HL-60 (cell line): ENCODE measurements at regions not wholly inside any gene's neighbourhood (a gene's known extent, or its start where the extent isn't known, plus 50 kb on each side); places are given as distances from the start of the nearest gene placed in this dataset.

Source experiments
- DNase-seq, 2 experiments: peaks; one replicate each; pipeline ENCODE4 v3.0.0-alpha.2; 2010 to 2020; ENCODE audit warnings: low read depth in 1 of 2, low spot score in 1 of 2
- H3K27ac ChIP-seq: fragments of 250-450 bp; sonication (Bioruptor Pico); replicated peaks from 2 replicates; pipeline ENCODE4 v1.5.1; 2020; ENCODE audit warnings: mild to moderate bottlenecking, moderate library complexity
- H3K27me3 ChIP-seq: fragments of 250-450 bp; sonication (Bioruptor Pico); 2 replicates; pipeline ENCODE4 v1.5.1; 2021; ENCODE audit warnings: mild to moderate bottlenecking, moderate library complexity; ENCODE audit not compliant: insufficient read depth, poor library complexity, severe bottlenecking
- H3K4me3 ChIP-seq: replicated peaks from 2 replicates; pipeline ENCODE4 v1.5.1; 2011; ENCODE audit warnings: mild to moderate bottlenecking, control low read depth, low read length; ENCODE audit not compliant: insufficient read depth
- GABPA ChIP-seq: IDR thresholded peaks from 2 replicates; pipeline ENCODE4 v1.6.1; 2012; ENCODE audit warnings: low read depth
- POLR2AphosphoS5 ChIP-seq: IDR thresholded peaks from 2 replicates; pipeline ENCODE4 v1.6.1; 2012; ENCODE audit warnings: low read depth
- SPI1 ChIP-seq: IDR thresholded peaks from 2 replicates; pipeline ENCODE4 v1.6.1; 2012; ENCODE audit warnings: low read depth, mild to moderate bottlenecking, borderline replicate concordance
- TF ChIP-seq, protein P1 (sequence below): IDR thresholded peaks from 2 replicates; pipeline ENCODE4 v1.6.1; 2012; ENCODE audit warnings: low read depth; ENCODE audit not compliant: insufficient replicate concordance
- TF ChIP-seq, protein P2 (sequence below): IDR thresholded peaks from one replicate; pipeline ENCODE4 v1.5.1; 2011; ENCODE audit warnings: low read length, control low read depth, inconsistent platforms; ENCODE audit not compliant: insufficient read depth

DNA sequence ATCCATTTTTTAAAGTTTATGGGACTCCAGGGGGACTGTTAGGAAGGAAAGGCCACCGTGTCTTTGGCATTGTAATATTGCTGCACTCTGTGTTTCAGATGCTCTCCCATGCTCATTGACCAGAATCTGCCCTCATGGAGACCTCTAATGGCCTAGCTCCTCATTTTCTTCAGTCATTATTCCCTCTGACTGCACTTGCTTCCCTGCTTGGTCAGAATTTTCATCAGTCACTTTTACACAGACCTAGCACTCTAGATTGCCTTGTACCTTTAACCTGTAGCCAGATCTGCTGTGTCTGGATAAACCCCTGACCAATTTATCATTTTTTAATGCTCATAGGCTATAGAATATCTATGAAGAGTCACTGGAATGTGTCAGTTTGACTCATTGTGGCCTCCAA is 155.5 kb upstream of the NUDT12 start:
- Histone ChIP-seq H3K27ac (no peak overlapping the region), H3K4me3 (no peak overlapping the region), H3K27me3 (no peaks in the 10 kb centered on the region)
- no peak for TF ChIP-seq SPI1
- TF ChIP-seq, protein P1, sequence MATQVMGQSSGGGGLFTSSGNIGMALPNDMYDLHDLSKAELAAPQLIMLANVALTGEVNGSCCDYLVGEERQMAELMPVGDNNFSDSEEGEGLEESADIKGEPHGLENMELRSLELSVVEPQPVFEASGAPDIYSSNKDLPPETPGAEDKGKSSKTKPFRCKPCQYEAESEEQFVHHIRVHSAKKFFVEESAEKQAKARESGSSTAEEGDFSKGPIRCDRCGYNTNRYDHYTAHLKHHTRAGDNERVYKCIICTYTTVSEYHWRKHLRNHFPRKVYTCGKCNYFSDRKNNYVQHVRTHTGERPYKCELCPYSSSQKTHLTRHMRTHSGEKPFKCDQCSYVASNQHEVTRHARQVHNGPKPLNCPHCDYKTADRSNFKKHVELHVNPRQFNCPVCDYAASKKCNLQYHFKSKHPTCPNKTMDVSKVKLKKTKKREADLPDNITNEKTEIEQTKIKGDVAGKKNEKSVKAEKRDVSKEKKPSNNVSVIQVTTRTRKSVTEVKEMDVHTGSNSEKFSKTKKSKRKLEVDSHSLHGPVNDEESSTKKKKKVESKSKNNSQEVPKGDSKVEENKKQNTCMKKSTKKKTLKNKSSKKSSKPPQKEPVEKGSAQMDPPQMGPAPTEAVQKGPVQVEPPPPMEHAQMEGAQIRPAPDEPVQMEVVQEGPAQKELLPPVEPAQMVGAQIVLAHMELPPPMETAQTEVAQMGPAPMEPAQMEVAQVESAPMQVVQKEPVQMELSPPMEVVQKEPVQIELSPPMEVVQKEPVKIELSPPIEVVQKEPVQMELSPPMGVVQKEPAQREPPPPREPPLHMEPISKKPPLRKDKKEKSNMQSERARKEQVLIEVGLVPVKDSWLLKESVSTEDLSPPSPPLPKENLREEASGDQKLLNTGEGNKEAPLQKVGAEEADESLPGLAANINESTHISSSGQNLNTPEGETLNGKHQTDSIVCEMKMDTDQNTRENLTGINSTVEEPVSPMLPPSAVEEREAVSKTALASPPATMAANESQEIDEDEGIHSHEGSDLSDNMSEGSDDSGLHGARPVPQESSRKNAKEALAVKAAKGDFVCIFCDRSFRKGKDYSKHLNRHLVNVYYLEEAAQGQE: no peak
- no peak for TF ChIP-seq GABPA
- TF ChIP-seq, protein P2, sequence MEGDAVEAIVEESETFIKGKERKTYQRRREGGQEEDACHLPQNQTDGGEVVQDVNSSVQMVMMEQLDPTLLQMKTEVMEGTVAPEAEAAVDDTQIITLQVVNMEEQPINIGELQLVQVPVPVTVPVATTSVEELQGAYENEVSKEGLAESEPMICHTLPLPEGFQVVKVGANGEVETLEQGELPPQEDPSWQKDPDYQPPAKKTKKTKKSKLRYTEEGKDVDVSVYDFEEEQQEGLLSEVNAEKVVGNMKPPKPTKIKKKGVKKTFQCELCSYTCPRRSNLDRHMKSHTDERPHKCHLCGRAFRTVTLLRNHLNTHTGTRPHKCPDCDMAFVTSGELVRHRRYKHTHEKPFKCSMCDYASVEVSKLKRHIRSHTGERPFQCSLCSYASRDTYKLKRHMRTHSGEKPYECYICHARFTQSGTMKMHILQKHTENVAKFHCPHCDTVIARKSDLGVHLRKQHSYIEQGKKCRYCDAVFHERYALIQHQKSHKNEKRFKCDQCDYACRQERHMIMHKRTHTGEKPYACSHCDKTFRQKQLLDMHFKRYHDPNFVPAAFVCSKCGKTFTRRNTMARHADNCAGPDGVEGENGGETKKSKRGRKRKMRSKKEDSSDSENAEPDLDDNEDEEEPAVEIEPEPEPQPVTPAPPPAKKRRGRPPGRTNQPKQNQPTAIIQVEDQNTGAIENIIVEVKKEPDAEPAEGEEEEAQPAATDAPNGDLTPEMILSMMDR: no peak
- no peak for DNase-seq

DNA sequence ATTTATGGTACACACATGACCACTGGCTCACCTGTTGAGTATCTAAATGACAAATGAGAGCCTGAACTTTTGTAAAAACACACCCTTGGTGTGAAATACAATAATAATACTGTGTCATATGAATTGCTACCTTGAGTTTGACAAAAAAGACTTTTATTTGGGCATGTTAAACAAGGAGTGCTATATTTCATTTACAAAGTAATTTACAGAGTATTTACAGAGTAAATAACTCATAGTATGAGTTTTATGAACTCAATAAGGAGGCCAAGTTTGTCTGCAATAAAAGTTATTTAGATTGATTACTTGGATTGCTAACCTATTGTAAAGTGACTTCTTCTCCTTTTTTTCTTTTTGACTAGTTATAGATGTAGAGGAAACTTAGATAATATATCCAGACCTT is 146.0 kb upstream of the NUDT12 start:
- no peak overlapping the region for H3K27ac ChIP-seq
- no peak for DNase-seq

DNA sequence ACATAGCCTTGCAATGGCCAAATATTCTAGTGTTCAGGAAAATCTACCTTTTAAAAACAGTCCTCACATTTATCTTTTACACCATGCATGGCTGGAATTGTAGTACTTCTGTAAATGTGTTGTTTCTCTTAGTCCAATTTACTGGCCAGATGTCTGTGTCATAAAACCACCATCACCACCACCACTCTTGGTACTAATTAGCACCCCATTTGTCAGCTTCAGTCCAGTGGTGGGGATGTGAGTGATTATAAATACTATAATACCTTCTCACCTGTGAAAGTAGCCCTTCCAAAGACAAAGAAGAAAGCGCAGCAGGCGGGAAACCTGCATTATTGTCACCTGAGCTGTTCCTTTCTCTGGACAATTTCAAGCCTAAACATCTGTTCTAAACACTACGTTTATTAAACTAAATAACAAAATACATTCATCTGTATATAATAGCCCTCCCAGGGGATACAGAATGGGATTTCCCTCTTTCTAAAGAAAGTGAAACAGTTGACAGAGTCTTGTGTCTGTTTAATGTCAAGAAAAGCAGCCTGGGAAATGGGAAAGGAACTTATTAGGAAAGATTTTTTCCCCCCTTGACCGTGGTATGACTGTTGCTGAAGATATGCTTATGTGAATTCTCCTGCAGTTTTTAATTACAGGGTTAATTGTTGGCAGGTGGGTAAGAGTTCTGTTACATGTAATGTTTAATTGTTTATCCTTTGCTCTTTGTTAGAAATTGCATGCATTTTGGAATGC is 144.5 kb upstream of the NUDT12 start:
- no peak overlapping the region for H3K27ac ChIP-seq
- no peak overlapping the region for H3K4me3 ChIP-seq
- no peak for DNase-seq

More for the DNA sequence above, 146.0 kb upstream of the NUDT12 start:
- no peaks in the 10 kb centered on the region for H3K27me3 ChIP-seq
- H3K4me3 ChIP-seq: no peak overlapping the region
- no peak for TF ChIP-seq GABPA
- TF ChIP-seq, protein P2: no peak
- TF ChIP-seq POLR2AphosphoS5: no peak
- TF ChIP-seq SPI1: no peak
- TF ChIP-seq, protein P1: no peak

More for the DNA sequence above, 144.5 kb upstream of the NUDT12 start:
- TF ChIP-seq, protein P1: no peak
- TF ChIP-seq SPI1: no peak
- TF ChIP-seq POLR2AphosphoS5: no peak
- TF ChIP-seq, protein P2: no peak
- TF ChIP-seq GABPA: no peak
- H3K27me3 ChIP-seq: no peaks in the 10 kb centered on the region
